GM18526 (cell line): ENCODE measurements at regions not wholly inside any gene's neighbourhood (a gene's known extent, or its start where the extent isn't known, plus 50 kb on each side); places are given as distances from the start of the nearest gene placed in this dataset.

ENCODE experiments used
- POLR2A ChIP-seq: IDR thresholded peaks from 3 replicates; pipeline ENCODE4 v1.6.1; 2011; ENCODE audit not compliant: insufficient read length; ENCODE audit errors: extremely low read depth

DNA sequence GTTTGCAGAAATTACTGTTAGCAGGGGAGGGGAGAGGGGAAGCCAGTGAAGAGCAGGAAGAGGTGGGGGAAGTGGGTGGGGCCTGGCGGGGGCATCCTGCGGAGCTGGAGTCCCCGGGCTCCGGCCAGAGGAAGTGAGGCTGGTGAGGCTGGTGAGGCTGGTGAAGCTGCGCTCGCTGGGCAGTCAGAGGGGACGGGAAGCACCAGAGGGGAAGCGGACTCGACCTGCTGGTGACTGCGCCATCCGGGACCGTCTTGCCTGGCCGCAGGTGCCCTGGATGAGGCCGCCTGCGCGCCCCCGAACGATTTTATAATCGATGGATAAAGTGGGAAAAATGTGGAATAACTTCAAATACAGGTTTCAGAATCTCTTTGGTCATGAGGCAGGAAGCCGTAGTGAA, 635.3 kb upstream of the MARCKS start:
- no peak for TF ChIP-seq POLR2A

DNA sequence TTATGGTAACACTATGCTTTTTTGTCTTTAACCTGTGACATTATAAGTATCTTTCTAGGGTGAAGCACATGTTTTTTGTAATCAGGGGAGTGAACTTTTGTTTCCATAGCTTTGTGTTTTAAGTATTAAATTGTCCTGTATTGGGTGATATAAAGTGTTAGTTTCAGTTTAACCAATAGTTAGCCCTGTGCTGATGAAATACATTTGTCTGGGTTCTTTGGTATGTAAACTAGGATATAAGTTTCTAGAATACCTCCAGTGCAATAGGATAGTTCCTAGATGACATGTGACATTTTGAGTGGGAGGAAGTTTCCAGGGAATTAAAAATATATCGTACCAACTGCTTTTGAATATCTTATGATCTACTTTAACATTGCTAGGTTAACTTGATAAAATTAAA, 611.0 kb upstream of the MARCKS start:
- TF ChIP-seq POLR2A = no peak

DNA sequence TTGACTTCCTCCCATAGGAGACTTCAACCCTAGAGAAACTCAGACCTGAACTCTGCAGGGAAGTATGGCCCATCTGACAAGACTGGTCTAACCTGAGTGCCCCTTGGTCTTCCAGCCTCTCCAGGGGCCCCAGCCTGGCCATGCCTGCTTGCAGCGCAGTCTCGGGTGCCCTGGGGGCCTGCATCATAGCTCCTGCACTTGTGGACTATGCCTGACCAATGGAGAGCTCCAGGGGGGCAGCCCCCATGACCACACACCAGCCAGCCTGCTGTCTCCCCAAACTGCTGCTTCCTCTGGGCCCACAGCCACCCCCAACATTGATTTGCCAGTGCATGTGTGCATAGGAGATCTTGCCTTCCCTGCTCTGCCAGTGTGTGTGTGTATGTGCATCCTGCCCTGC, 608.6 kb upstream of the MARCKS start:
- TF ChIP-seq POLR2A = no peak

DNA sequence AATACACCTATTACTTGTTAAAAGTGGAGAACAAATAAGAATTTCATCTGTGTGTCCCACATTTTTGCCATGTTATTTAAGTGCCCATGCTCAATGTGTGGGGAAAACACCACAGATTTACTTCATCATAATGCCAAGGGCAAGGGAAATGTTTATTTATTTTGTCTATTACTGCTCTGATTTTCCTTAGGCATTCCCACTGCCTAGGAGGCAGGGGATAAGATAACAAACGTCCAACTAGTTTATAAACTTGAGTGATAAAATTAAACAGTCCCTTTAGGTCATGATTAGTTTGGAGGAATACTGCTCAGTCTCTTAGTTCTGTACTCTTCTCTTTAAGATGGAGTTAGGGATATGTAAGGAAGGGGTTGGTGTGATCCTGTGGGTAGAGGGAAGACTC, 598.4 kb upstream of the MARCKS start:
- no peak for TF ChIP-seq POLR2A

DNA sequence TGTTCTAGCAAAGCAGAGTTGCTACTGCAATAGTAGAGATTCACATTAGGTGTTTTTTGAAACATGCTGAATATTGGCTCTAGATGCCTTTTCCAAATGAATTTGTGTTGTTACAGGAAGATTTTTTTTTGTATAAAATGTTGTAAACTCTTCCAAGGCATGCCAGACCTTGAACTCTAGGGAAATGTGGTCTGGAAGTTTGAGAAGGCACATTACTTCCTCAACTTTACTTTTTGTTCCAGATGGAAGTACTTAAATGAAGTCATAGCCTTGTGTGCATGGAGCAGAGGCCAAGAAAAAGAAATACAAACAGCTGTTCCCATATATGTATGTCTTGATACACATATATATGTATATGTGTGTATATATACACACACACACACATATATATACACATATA, 585.7 kb upstream of the MARCKS start:
- TF ChIP-seq POLR2A = no peak

DNA sequence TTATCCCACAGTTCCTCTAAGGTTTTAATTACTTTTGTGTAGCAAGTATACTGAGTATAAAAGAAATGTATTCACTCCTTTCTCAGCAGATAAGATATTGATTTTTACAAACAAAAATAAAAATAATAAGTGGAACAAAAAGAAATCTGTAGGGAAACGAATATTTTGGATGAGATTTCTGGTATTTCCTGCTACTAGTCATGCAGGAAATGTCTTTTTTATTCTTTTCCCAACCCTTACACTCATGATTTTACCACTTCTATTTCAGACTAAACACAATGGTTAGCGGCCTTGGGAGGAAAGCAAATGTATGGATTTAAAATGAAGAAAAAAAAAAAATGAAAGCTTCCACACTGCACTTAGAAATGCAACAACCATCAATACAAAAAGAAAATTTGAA, 580.5 kb upstream of the MARCKS start:
- no peak for TF ChIP-seq POLR2A

DNA sequence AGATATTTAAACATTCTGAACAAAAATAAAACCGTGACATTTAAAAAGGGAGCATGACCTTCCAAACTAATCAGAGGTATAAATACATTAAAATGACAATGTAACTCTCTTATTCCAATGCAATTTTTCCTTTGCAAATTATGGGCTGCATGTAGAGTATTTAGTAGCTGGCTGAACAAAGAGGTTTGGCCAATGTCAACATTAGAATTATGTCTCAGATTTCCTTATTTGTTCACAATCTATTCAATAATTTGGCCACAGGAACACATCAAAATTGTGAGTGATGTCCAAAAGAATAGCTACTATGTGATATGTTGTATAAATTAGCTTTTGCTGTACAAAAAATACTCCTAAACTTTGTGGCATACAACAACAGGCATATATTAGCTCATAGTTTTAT, 580.0 kb upstream of the MARCKS start:
- no peak for TF ChIP-seq POLR2A

DNA sequence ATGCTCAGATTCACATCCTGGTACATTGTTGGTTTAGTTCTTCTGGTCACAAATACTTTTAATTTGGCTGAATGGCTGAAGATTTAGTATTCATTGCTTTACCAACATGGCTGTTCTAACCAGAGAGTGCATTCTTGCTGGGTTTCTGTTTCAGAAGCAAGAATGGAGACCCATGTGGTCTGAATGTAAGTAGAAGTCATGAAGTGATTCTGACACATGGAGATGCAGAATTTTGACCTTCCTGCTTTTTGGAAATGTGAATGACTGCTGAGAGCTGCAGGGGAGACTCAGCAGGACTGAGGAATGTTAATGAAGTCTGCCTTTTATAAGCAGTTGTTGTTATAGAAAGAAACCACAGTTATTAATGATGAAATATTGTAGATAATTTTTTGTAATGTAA, 576.1 kb upstream of the MARCKS start:
- TF ChIP-seq POLR2A = no peak

DNA sequence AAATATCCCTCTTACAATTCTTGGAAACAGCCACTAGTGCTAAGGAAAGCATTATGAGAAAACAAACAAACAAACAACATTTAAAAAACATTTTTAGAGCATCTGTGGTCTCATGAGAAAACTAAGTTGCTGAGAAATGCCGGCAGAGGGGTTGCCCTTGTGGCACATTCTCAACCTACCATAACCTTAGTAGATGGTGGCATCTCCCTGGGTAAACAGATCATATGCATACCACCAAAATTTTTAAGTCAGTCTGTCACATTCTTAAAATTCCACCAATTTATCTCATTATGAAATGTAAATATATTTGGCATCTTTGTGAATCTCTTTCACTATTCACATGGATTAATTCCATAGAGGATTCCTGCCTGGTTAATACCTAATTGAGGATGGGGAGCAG, 575.7 kb upstream of the MARCKS start:
- TF ChIP-seq POLR2A = no peak

DNA sequence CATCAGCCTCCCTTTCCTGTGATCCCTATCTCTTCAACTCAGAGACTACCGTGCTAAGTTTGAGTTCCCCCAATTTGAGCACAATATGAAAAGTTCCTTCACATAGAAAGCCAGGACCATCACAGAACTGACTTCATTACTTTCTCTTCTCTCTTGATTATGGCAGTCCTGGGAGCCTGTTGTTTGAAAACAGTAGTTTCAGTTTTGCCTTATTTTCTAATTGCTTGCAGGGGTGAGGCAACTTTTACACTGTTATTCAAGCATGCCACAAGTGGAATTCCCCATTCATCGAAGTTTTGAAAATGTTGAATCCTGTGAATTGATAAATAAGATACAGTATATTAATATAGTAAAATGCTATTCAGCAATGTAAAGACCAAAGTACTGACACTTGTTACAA, 569.7 kb upstream of the MARCKS start:
- TF ChIP-seq POLR2A = no peak

DNA sequence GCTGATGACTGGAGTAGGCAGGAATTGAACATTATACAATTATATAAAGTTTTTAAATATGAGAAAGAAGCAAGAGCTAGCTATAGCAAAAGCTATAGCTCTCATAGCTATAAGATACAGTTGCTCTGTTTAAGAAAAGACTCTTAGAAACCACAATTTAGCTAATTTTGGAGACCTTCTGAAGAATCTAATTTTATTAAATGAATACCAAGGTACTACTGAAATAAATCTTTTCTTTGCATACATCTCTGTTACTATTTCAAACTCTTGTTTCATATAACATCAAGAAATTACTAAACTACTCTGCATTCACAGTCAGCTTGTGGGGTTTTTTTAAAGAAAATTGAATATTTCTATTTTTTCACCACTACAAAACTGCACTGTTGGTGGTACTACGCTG, 568.7 kb upstream of the MARCKS start:
- TF ChIP-seq POLR2A = no peak

DNA sequence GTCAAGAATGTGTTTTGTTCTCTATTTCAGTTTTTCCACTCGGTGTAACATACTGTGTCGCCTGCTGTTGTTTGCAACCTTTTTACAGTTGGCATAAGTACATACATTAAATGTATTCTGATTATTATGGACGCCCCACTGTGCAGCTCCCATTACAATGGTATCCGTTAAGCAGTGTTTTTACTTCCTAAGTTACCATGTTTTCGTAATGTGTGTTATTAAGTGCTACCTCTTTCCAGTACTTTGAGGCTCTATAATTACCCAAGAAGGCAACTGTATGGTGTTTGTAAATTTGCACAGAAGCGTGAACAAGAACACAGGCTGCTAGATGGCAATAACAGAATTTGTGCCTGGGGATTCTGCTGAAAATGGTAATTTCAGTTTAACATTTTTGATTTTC, 568.0 kb upstream of the MARCKS start:
- TF ChIP-seq POLR2A = no peak

DNA sequence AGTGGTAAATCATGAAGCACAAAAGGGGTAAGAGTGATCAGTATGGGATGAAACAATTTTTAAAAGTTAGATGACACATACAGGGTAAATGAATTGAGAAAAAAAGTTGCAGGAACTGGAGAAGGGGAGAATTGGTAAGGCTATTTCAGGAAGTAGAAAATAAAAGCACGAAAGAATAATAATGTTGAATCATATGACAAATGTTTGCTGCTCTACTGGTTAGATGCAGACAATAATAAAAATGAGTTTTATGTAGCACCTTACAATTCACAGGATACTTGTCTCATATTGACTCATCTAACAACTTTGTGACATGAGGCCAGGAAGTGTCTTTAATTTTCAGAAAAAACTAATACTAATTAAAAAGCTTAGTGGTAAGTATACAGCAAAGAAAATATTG, 566.5 kb upstream of the MARCKS start:
- TF ChIP-seq POLR2A = no peak

DNA sequence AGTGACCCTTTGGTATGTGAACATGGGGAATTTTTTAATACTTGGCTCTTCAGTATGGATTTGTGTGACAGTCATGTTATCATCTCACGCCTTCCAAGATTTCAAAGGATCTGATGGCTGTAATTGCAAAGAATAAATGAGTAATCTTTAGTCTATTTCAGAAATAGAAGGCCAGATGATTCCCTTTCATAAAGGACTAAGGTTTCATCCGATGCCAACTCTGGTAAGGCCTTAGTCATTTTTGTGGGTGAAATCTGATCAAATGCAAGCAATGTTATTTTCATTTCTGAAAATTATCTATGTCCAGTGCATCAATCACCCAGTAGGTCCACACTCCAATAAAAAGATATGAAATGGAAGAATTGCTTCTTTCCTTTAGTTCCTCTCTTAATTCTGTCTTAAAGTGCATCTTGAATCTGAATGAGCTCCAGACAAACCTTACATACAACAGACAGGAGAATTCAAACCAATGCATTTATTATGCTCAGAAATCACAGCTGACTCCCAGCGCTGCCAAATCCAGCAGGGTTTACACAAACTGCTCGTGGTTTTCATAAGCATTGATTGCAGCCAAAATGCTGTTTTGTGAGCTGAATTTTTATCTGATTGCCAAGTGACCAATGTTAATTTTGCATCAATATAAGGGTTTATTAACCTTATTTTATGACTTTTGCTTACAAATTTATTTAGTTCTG, 565.2 kb upstream of the MARCKS start:
- no peak for TF ChIP-seq POLR2A

DNA sequence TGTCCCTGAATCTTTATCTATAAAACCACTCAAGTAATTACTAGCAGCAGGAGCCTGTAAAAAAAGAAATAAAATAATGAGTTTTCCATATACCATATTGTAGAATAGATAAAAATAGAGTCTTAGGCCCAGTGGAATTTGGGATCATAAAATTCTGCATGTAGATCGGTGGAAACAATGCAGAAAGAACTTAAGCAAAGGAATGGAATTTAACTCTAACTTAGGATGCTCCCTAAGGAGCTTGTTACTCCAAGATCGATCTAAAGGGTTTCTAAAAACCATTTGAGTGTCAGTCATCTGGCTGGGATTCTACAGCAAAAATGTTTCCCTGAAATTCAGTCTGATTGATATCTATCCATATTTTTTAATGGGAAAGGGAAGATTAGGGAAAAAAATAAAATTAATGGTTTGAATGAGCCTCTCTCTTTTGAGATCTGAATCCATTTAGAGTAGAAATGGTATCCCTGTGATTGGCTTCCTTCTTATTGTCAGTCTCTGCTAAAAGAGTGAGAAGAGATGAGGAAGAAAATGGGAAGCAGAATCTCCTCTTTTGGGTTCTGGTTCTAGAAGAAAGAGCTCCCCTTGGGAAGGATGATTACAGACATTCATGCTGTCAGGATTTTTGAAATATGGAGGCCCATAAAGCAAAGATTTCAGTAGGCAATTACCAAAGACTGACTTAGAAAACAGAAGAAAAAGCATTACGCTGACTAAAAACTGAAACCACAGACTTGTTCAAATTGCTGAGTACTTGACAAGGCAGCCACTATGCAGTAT, 564.3 kb upstream of the MARCKS start:
- TF ChIP-seq POLR2A = no peak

DNA sequence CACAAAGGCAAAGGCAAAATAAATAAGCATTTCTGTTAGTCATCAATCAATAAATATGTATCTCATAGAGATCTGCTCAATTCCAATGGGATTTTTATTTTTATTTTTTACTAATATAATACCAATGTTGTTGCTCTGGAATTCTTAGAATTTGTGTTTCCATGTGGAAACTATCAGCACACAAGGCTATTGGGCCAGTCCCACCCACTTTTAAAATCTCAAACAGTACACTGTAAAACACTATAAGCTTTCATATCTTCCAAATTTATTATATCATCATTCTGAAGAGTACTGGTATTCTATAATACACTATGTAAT, 563.8 kb upstream of the MARCKS start:
- TF ChIP-seq POLR2A = no peak

DNA sequence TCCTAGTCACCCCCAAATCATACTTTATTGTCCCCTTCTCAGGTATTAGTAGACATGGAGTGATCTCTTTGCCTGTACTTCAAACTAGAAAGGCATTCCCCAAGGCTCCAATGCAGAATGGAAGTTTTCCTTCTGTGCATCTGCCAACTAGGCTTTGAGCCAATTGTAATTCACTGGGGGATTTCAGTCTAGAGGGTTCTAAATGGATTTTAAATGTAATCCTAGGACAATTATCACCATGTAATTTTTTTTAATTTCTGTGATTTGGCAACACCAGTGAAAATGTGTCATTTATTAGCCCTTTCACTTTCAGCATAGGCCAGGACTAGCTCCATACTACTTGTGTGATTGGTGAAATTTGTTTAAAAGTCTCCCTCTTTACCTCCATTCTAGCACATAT, 557.6 kb upstream of the MARCKS start:
- no peak for TF ChIP-seq POLR2A
